Esophagus muscularis mucosa (tissue), 4 donors: ENCODE measurements at regions not wholly inside any gene's neighbourhood (a gene's known extent, or its start where the extent isn't known, plus 50 kb on each side); places are given as distances from the start of the nearest gene placed in this dataset.

Experiments used
- DNase-seq: peaks from one replicate; pipeline ENCODE4 v3.0.0-alpha.2; 2017; ENCODE audit errors: extremely low spot score
- H3K27ac ChIP-seq, 4 donors: fragments of 200-600 bp; sonication (generic); replicated peaks in 1 of 4; 1 replicate in 3 of 4; 2 replicates in 1 of 4; pipeline ENCODE4 v1.5.1; 2016 to 2019; ENCODE audit warnings: mild to moderate bottlenecking in 1 of 4
- H3K27me3 ChIP-seq, 4 donors: fragments of 200-600 bp; sonication (generic); one replicate each; pipeline versions ENCODE4 v1.5.1 to v1.6.0; 2016 to 2019
- H3K36me3 ChIP-seq, 4 donors: fragments of 200-600 bp; sonication (generic); one replicate each; pipeline ENCODE4 v1.5.1; 2016 to 2019
- H3K4me1 ChIP-seq, 4 donors: fragments of 200-600 bp; sonication (generic); one replicate each; pipeline ENCODE4 v1.5.1; 2016 to 2019
- H3K4me3 ChIP-seq, 4 donors: fragments of 200-600 bp; sonication (generic); 1 replicate in 2 of 4; 2 replicates in 2 of 4; pipeline ENCODE4 v1.5.1; 2016 to 2019; ENCODE audit warnings: mild to moderate bottlenecking in 4 of 4, moderate library complexity in 1 of 4
- H3K9me3 ChIP-seq, 4 donors: fragments of 200-600 bp; sonication (generic); 1 replicate in 3 of 4; 2 replicates in 1 of 4; pipeline ENCODE4 v1.5.1; 2016 to 2019
- EP300 ChIP-seq: sonication (generic); formaldehyde crosslinking; IDR thresholded peaks from one replicate; pipeline ENCODE4 v1.6.1; 2017; ENCODE audit warnings: antibody characterized with exemption
- POLR2A ChIP-seq: fragments of 450-650 bp; IDR thresholded peaks from one replicate; pipeline ENCODE4 v1.6.1; 2017; ENCODE audit warnings: antibody characterized with exemption, moderate library complexity, mild to moderate bottlenecking, low read depth
- POLR2AphosphoS5 ChIP-seq, 2 donors: sonication (generic); formaldehyde crosslinking; IDR thresholded peaks; one replicate each; pipeline ENCODE4 v1.6.1; 2017; ENCODE audit warnings: antibody characterized with exemption in 2 of 2
- WGBS: methylation state at CpG from one replicate; pipeline ENCODE4 v1.1.5; 2018; 5-methylcytosine and 5-hydroxymethylcytosine counted together
- intact Hi-C: fragments of 100-400 bp; cut with DNase I; formaldehyde crosslinking; loops from one replicate; pipeline ENCODE4 v1.15.1; 2023
- TF ChIP-seq, protein P1 (sequence below), 3 experiments: fragments of 200-600 bp in 2 of 3; fragments of 450-650 bp in 1 of 3; sonication (generic) in 2 of 3; IDR thresholded peaks; one replicate each; pipeline ENCODE4 v1.5.1; 2017 to 2019; ENCODE audit warnings: antibody characterized with exemption in 3 of 3, mild to moderate bottlenecking in 2 of 3, moderate library complexity in 1 of 3

DNA sequence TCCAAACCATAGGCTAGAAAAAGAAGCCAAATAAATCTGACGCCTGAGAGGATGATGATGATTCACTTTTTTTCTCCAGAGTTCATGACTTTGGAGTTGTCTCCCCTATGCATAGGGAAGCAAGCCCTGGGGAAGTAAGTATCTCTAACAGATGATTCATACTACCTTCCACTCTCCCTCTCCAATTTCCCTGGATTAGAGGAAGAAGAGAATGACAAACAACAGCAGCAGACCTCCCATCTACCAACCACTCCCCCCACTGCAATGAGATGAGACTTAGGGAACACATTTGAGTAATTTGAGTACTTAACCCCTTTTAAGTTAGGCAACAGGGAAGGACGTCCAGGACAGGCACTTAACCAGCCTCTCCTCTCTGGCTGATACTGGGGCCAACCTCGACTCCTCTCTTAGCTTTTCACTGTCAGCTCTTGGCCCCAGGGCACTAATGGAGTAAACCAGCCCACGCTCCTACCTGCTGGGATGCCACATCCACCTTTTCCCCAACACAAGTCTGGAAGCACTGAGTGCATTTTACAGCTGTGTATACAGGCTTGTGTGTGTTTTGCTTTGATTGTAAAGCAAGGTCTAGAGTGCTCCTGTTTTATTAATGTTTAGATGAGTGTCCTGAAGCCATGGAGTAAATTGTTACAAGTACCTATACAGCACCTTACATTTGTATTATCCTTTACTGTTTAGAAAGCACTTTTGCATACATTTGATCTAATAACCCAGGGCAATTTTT lies 180.7 kb downstream of the PHLDA1 start:
- no peaks in the 10 kb centered on the region for H3K27me3 ChIP-seq
- TF ChIP-seq POLR2A (no peak), EP300 (no peak), POLR2AphosphoS5 (IDR thresholded peaks at IDR 0.05) (no peak)
- TF ChIP-seq, protein P1, sequence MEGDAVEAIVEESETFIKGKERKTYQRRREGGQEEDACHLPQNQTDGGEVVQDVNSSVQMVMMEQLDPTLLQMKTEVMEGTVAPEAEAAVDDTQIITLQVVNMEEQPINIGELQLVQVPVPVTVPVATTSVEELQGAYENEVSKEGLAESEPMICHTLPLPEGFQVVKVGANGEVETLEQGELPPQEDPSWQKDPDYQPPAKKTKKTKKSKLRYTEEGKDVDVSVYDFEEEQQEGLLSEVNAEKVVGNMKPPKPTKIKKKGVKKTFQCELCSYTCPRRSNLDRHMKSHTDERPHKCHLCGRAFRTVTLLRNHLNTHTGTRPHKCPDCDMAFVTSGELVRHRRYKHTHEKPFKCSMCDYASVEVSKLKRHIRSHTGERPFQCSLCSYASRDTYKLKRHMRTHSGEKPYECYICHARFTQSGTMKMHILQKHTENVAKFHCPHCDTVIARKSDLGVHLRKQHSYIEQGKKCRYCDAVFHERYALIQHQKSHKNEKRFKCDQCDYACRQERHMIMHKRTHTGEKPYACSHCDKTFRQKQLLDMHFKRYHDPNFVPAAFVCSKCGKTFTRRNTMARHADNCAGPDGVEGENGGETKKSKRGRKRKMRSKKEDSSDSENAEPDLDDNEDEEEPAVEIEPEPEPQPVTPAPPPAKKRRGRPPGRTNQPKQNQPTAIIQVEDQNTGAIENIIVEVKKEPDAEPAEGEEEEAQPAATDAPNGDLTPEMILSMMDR (IDR thresholded peaks at IDR 0.05) = no peak
- no peak for DNase-seq
- intact Hi-C loops = no loop called here
- 45% methylated on average over 4 of the region's 4 CpGs for WGBS
- H3K9me3 ChIP-seq = no peaks in the 10 kb centered on the region
- peaks cover 0 to 15% (median 14%) of the 10 kb centered on the region in 4 donors for H3K4me1 ChIP-seq
- no peak overlapping the region for H3K27ac ChIP-seq
- no peak overlapping the region for H3K4me3 ChIP-seq
- H3K36me3 ChIP-seq = no peaks in the 10 kb centered on the region

DNA sequence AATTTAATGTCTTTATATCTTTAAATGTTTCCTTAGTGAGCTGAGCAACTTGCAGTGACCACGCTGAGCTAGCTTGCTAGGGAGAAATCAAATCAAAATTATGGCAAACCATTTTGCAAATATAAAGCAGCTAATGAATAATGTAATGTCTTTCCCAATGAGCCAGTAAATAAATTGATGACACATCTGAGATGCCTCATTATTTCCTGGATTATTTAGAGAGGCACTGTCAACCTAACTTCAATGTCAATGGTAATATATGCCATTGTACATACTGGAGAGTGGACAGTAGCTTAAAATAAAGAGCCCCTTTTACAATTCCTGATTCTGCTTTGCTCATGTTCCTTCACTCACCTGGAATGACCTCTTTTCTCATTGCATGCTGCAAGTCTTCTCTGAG lies 182.6 kb downstream of the PHLDA1 start:
- peaks cover 0 to 15% (median 14%) of the 10 kb centered on the region in 4 donors for H3K4me1 ChIP-seq
- H3K27ac ChIP-seq = peak overlapping the region in 3 of 4 donors; percentile 23 to 60 (median 44)
- WGBS = 28% methylated on average over 1 of the region's 1 CpG
- no peak overlapping the region for H3K4me3 ChIP-seq
- intact Hi-C loops = no loop called here
- no peak for DNase-seq
- no peaks in the 10 kb centered on the region for H3K9me3 ChIP-seq
- no peak for TF ChIP-seq POLR2AphosphoS5 (IDR thresholded peaks at IDR 0.05)
- TF ChIP-seq POLR2A = no peak
- TF ChIP-seq, protein P1 (IDR thresholded peaks at IDR 0.05) = no peak
- H3K36me3 ChIP-seq = no peaks in the 10 kb centered on the region
- H3K27me3 ChIP-seq = no peaks in the 10 kb centered on the region

DNA sequence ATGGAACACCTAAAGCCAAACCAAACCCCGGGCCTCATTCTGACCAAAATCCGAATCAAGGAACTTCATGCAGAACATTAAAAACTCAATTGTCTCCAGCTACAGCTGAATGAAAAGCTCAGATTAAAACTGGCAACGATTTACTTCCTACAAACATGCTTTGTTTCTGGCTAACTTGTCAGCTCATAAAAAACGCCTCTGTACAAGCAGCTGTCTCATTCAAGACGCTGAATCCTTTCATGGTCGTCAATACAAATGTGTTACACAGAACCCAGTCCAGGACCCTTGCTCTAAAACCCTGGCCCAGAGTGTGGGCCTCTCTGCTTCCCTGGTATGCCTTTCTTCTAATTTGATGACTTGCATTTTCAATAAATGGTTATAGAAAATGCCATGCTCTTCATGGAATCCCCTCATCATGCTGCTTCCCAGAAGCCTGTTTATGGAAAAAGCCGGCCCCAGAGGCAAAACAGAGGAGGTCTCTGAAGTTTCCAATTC lies 183.1 kb downstream of the PHLDA1 start:
- H3K27ac ChIP-seq = peak overlapping the region in 3 of 4 donors; percentile 23 to 60 (median 44)

DNA sequence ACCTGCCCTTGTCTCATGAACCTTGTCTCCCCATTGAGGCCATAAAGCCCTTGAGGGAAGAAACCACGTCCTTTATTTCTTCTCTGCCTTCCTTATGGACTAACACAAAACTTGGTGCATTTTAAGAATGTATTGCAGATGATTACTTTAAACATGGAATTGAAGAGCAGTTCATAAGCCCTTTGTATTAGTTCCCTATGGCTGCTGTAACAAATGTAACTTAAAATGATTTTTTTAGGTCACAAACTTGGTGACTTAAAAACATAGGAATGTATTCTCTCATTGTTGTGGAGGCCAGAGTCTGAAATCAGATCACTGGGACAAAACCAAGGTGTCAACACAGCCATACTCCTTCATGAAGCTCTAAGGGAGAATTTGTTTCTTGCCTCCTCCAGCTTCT lies 185.5 kb downstream of the PHLDA1 start:
- Histone ChIP-seq H3K4me3 (no peak overlapping the region), H3K36me3 (no peaks in the 10 kb centered on the region), H3K4me1 (peaks cover 0 to 19% (median 14%) of the 10 kb centered on the region in 4 donors), H3K27me3 (no peaks in the 10 kb centered on the region), H3K27ac (no peak overlapping the region), H3K9me3 (no peaks in the 10 kb centered on the region)
- intact Hi-C loops = no loop called here
- TF ChIP-seq POLR2AphosphoS5 (IDR thresholded peaks at IDR 0.05) (no peak), POLR2A (no peak), EP300 (no peak)
- TF ChIP-seq, protein P1 (IDR thresholded peaks at IDR 0.05) = no peak
- DNase-seq = no peak
- 100% methylated on average over 1 of the region's 1 CpG for WGBS

More for the DNA sequence above, 183.1 kb downstream of the PHLDA1 start:
- Histone ChIP-seq H3K9me3 (no peaks in the 10 kb centered on the region), H3K4me3 (no peak overlapping the region), H3K27me3 (no peaks in the 10 kb centered on the region), H3K36me3 (no peaks in the 10 kb centered on the region), H3K4me1 (peaks cover 0 to 15% (median 14%) of the 10 kb centered on the region in 4 donors)
- DNase-seq = no peak
- intact Hi-C loops = no loop called here
- TF ChIP-seq, protein P1 (IDR thresholded peaks at IDR 0.05) = no peak
- TF ChIP-seq POLR2A = no peak
- no peak for TF ChIP-seq POLR2AphosphoS5 (IDR thresholded peaks at IDR 0.05)
- TF ChIP-seq EP300 = no peak
- 21% methylated on average over 7 of the region's 7 CpGs for WGBS
